Ovary (tissue), 7 donors: ENCODE measurements at regions not wholly inside any gene's neighbourhood (a gene's known extent, or its start where the extent isn't known, plus 50 kb on each side); places are given as distances from the start of the nearest gene placed in this dataset.

ENCODE experiments used
- DNase-seq, 5 donors: peaks; one replicate each; pipeline ENCODE4 v3.0.0-alpha.2; 2019 to 2020
- H3K27ac ChIP-seq, 2 donors: fragments of 200-600 bp; one replicate each; pipeline versions ENCODE4 v1.5.1 to v1.8.0; 2019 to 2022
- H3K27me3 ChIP-seq: fragments of 200-600 bp; one replicate; pipeline ENCODE4 v1.8.0; 2022
- H3K36me3 ChIP-seq: fragments of 200-600 bp; sonication (generic); one replicate; pipeline ENCODE4 v1.5.1; 2019
- H3K4me1 ChIP-seq: one replicate; pipeline ENCODE4 v1.8.1; 2013; ENCODE audit warnings: mild to moderate bottlenecking, moderate library complexity; ENCODE audit not compliant: insufficient read depth
- H3K4me3 ChIP-seq: fragments of 200-600 bp; sonication (generic); one replicate; pipeline ENCODE4 v1.5.1; 2017
- H3K9me3 ChIP-seq, 2 donors: fragments of 200-600 bp in 1 of 2; sonication (generic) in 1 of 2; one replicate each; pipeline versions ENCODE4 v1.5.1 to v1.8.1; 2013 to 2019; ENCODE audit warnings: mild to moderate bottlenecking in 1 of 2, moderate library complexity in 1 of 2
- EP300 ChIP-seq: sonication (generic); formaldehyde crosslinking; IDR thresholded peaks from one replicate; pipeline ENCODE4 v1.6.1; 2017; ENCODE audit warnings: antibody characterized with exemption
- POLR2A ChIP-seq: fragments of 450-650 bp; IDR thresholded peaks from one replicate; pipeline ENCODE4 v1.6.1; 2017; ENCODE audit warnings: antibody characterized with exemption, mild to moderate bottlenecking, moderate library complexity
- WGBS, 3 donors: extraction: QIAGEN DNeasy Blood & Tissue Kit in 1 of 3; methylation state at CpG; one replicate each; pipeline versions ENCODE4 v1.1.5 to v1.1.7; 2013 to 2017; 5-methylcytosine and 5-hydroxymethylcytosine counted together
- intact Hi-C, 4 donors: fragments of 100-400 bp; cut with DNase I; formaldehyde crosslinking; loops; one replicate each; pipeline versions ENCODE4 v1.11.0 to v1.15.1; 2022 to 2023
- TF ChIP-seq, protein P1 (sequence below), 3 donors: fragments of 450-650 bp in 2 of 3; fragments of 200-600 bp in 1 of 3; IDR thresholded peaks; one replicate each; pipeline versions ENCODE4 v1.5.1 to v1.8.0; 2016 to 2022; ENCODE audit warnings: antibody characterized with exemption in 3 of 3, mild to moderate bottlenecking in 1 of 3
- donor health status: DM: no; HTN: no; CAD: no; lungs with moderate emphysema.
- donor health status: DM: no; HTN: no; CAD: no.
- donor health status: Bipolar disorder and iron deficiency.
- donor health status: DM: no; HTN: no; CAD: no.
- donor health status: DM: yes; HTN: yes; CAD: no.

DNA sequence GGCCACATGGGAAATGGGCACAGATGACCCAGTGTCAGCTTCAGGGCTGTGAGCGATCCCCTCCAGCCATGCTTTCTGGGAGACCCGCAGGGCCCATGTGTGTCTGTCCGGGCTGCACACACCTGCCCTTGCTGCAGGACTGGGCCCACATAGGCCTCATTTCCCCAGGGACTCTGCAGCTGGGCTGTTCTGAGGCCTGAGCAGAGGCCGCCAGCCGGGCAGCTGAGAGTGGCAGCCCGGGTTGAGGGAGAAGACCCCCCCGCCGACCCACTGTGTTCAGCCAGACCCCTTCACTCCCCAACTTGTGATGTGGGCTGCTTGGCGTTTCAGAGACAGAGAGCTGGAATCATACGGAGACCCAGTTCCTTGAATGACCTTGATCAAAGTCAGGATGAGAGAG lies 50.1 kb upstream of the DPYSL4 start:
- DNase-seq = no peak
- Histone ChIP-seq H3K4me3 (no peak overlapping the region), H3K9me3 (no peaks in the 10 kb centered on the region), H3K4me1 (no peaks in the 10 kb centered on the region), H3K27ac (no peak overlapping the region), H3K27me3 (no peaks in the 10 kb centered on the region), H3K36me3 (no peaks in the 10 kb centered on the region)
- no peak for TF ChIP-seq EP300
- no peak for TF ChIP-seq POLR2A
- TF ChIP-seq, protein P1, sequence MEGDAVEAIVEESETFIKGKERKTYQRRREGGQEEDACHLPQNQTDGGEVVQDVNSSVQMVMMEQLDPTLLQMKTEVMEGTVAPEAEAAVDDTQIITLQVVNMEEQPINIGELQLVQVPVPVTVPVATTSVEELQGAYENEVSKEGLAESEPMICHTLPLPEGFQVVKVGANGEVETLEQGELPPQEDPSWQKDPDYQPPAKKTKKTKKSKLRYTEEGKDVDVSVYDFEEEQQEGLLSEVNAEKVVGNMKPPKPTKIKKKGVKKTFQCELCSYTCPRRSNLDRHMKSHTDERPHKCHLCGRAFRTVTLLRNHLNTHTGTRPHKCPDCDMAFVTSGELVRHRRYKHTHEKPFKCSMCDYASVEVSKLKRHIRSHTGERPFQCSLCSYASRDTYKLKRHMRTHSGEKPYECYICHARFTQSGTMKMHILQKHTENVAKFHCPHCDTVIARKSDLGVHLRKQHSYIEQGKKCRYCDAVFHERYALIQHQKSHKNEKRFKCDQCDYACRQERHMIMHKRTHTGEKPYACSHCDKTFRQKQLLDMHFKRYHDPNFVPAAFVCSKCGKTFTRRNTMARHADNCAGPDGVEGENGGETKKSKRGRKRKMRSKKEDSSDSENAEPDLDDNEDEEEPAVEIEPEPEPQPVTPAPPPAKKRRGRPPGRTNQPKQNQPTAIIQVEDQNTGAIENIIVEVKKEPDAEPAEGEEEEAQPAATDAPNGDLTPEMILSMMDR (IDR thresholded peaks at IDR 0.05) = no peak
- 80 to 84% (median 82%) methylated on average over 10 of the region's 10 CpGs for WGBS, 3 donors
- intact Hi-C loops = no loop called here
